Prostate gland (tissue), 2 donors: ENCODE measurements at regions not wholly inside any gene's neighbourhood (a gene's known extent, or its start where the extent isn't known, plus 50 kb on each side); places are given as distances from the start of the nearest gene placed in this dataset.

Experiments
- DNase-seq: peaks from one replicate; pipeline ENCODE4 v3.0.0-alpha.2; 2019; ENCODE audit warnings: low spot score
- H3K27ac ChIP-seq, 2 donors: fragments of 200-600 bp; sonication (generic); 2 replicates each; pipeline ENCODE4 v1.5.1; 2017 to 2019
- H3K27me3 ChIP-seq: fragments of 200-600 bp; sonication (generic); replicated peaks from 2 replicates; pipeline ENCODE4 v1.5.1; 2019; ENCODE audit not compliant: insufficient read depth
- H3K36me3 ChIP-seq, 2 donors: fragments of 200-600 bp; sonication (generic); 1 replicate in 1 of 2; 2 replicates in 1 of 2; pipeline versions ENCODE4 v1.5.1 to v1.8.1; 2017 to 2019
- H3K4me1 ChIP-seq: fragments of 200-600 bp; sonication (generic); replicated peaks from 2 replicates; pipeline ENCODE4 v1.5.1; 2019
- H3K4me3 ChIP-seq, 2 donors: fragments of 200-600 bp; sonication (generic); 2 replicates each; pipeline ENCODE4 v1.5.1; 2017 to 2019
- H3K9me3 ChIP-seq: fragments of 200-600 bp; sonication (generic); 2 replicates; pipeline ENCODE4 v1.5.1; 2017
- POLR2A ChIP-seq: fragments of 450-650 bp; IDR thresholded peaks from one replicate; pipeline ENCODE4 v1.6.1; 2016; ENCODE audit warnings: antibody characterized with exemption, mild to moderate bottlenecking
- POLR2AphosphoS5 ChIP-seq: sonication (generic); formaldehyde crosslinking; IDR thresholded peaks from one replicate; pipeline ENCODE4 v1.6.1; 2017; ENCODE audit warnings: antibody characterized with exemption
- WGBS: methylation state at CpG from one replicate; pipeline ENCODE4 v1.1.5; 2018; 5-methylcytosine and 5-hydroxymethylcytosine counted together
- intact Hi-C: fragments of 100-400 bp; cut with DNase I; formaldehyde crosslinking; loops from one replicate; pipeline ENCODE4 v1.14.2; 2022
- TF ChIP-seq, protein P1 (sequence below), 4 experiments: fragments of 200-600 bp in 2 of 4; fragments of 450-650 bp in 2 of 4; sonication (generic) in 2 of 4; IDR thresholded peaks; 1 replicate in 3 of 4; 2 replicates in 1 of 4; pipeline ENCODE4 v1.5.1; 2016 to 2019; ENCODE audit warnings: antibody characterized with exemption in 4 of 4, mild to moderate bottlenecking in 2 of 4, moderate library complexity in 2 of 4

- no peaks in the 10 kb centered on the region for H3K4me1 ChIP-seq
- no peaks in the 10 kb centered on the region for H3K36me3 ChIP-seq
- H3K4me3 ChIP-seq, result no peak overlapping the region
- H3K27ac ChIP-seq, result no peak overlapping the region
- no peaks in the 10 kb centered on the region for H3K9me3 ChIP-seq
- no peaks in the 10 kb centered on the region for H3K27me3 ChIP-seq
- intact Hi-C loops, result no loop called here
- WGBS, result 89% methylated on average over 3 of the region's 3 CpGs
- DNase-seq, result no peak
- TF ChIP-seq, protein P1, sequence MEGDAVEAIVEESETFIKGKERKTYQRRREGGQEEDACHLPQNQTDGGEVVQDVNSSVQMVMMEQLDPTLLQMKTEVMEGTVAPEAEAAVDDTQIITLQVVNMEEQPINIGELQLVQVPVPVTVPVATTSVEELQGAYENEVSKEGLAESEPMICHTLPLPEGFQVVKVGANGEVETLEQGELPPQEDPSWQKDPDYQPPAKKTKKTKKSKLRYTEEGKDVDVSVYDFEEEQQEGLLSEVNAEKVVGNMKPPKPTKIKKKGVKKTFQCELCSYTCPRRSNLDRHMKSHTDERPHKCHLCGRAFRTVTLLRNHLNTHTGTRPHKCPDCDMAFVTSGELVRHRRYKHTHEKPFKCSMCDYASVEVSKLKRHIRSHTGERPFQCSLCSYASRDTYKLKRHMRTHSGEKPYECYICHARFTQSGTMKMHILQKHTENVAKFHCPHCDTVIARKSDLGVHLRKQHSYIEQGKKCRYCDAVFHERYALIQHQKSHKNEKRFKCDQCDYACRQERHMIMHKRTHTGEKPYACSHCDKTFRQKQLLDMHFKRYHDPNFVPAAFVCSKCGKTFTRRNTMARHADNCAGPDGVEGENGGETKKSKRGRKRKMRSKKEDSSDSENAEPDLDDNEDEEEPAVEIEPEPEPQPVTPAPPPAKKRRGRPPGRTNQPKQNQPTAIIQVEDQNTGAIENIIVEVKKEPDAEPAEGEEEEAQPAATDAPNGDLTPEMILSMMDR (IDR thresholded peaks at IDR 0.05), result no peak
- TF ChIP-seq POLR2AphosphoS5 (no peak), POLR2A (no peak)
These were observed 151.8 kb downstream of the ESM1 start for GRCh38 chr5:54833590-54833989.

DNA sequence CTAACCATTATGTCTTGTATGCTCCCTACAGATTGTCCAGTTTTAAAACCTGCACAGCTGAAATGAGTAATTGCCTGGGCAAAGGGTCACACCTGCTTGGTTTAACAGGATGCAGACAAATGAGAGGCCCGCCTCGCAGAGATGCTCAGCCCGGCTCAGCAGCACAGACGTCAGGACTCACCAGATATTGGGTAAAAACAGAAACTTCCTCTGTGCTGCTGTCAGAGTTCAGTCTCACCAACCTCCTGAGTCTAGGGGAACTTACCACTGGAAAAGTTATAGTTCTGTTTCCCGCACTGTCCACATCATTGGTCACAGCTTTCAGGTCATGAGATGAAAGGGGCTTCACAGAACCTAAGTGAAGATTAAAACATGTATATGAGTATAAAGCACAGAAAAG lies 152.5 kb downstream of the ESM1 start:
- TF ChIP-seq POLR2A (no peak), POLR2AphosphoS5 (no peak)
- TF ChIP-seq, protein P1 (IDR thresholded peaks at IDR 0.05), result no peak
- Histone ChIP-seq H3K36me3 (no peaks in the 10 kb centered on the region), H3K9me3 (no peaks in the 10 kb centered on the region), H3K4me3 (no peak overlapping the region), H3K4me1 (no peaks in the 10 kb centered on the region), H3K27ac (no peak overlapping the region), H3K27me3 (no peaks in the 10 kb centered on the region)
- intact Hi-C loops, result no loop called here
- 73% methylated on average over 5 of the region's 5 CpGs for WGBS
- DNase-seq, result no peak

GRCh38 chr5:54832045-54832444 lies 153.3 kb downstream of the ESM1 start:
- Histone ChIP-seq H3K27me3 (no peaks in the 10 kb centered on the region), H3K36me3 (no peaks in the 10 kb centered on the region), H3K27ac (no peak overlapping the region), H3K4me1 (no peaks in the 10 kb centered on the region), H3K4me3 (no peak overlapping the region), H3K9me3 (no peaks in the 10 kb centered on the region)
- TF ChIP-seq POLR2A, result no peak
- TF ChIP-seq, protein P1 (IDR thresholded peaks at IDR 0.05), result no peak
- TF ChIP-seq POLR2AphosphoS5, result no peak
- intact Hi-C loops, result no loop called here
- no peak for DNase-seq
- 84% methylated on average over 2 of the region's 2 CpGs for WGBS

GRCh38 chr5:54831233-54831632 lies 154.2 kb downstream of the ESM1 start:
- Histone ChIP-seq H3K27me3 (no peaks in the 10 kb centered on the region), H3K9me3 (no peaks in the 10 kb centered on the region), H3K27ac (no peak overlapping the region), H3K4me3 (no peak overlapping the region), H3K36me3 (no peaks in the 10 kb centered on the region), H3K4me1 (no peaks in the 10 kb centered on the region)
- TF ChIP-seq POLR2A, result no peak
- no peak for TF ChIP-seq POLR2AphosphoS5
- TF ChIP-seq, protein P1 (IDR thresholded peaks at IDR 0.05), result no peak
- no peak for DNase-seq
- WGBS, result 78% methylated on average over 4 of the region's 4 CpGs
- intact Hi-C loops, result no loop called here

DNA sequence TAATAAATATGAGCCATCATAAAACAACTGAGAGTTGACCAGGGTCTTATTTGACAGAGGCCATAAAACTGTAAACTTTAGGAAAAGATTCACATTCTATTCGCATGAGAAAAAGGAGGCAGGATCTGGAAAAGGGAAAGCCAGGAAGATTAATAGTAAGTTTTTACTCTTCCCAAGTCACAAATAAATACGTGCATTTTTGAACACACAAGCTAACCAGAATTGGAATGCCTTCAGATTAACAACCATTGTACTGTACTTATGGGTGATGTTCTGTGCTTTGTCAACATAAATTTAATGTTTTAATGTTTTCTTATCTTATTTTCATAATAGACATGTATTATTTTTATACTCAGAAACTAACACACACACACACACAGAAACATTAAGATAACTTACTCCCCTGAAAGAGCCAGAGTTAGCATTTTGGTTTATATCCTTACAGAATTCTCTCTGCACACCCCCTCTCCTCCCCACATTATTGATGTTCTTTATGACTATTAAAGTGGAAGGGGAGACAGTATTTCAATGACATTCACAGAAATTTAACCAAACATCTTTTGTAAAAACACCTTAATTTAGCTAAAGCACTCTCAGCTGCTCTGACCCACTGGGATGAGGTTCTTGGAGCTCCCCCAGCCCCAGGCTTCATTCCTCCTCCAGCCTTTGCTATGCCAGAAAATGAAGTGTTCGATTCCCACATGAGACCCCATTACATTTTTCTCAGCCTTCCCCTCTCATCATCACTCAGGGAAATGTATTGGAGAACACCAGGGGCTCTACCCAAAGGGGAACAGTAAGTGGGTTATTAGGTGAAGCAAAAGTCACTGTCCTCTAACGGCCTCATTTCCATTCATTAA lies 155.5 kb downstream of the ESM1 start:
- TF ChIP-seq, protein P1 (IDR thresholded peaks at IDR 0.05), result no peak
- TF ChIP-seq POLR2A (no peak), POLR2AphosphoS5 (no peak)
- Histone ChIP-seq H3K27ac (no peak overlapping the region), H3K4me3 (no peak overlapping the region), H3K36me3 (no peaks in the 10 kb centered on the region), H3K27me3 (no peaks in the 10 kb centered on the region), H3K9me3 (no peaks in the 10 kb centered on the region), H3K4me1 (no peaks in the 10 kb centered on the region)
- WGBS, result 48% methylated on average over 4 of the region's 4 CpGs
- DNase-seq, result no peak
- intact Hi-C loops, result no loop called here
